Adrenal gland (tissue), 9 donors: ENCODE measurements at regions not wholly inside any gene's neighbourhood (a gene's known extent, or its start where the extent isn't known, plus 50 kb on each side); places are given as distances from the start of the nearest gene placed in this dataset.
A peak's percentile ranks its signal among the peaks of the same experiment; 100 is the strongest.
"Not testable (repeated sequence)": the region's sequence is repeated elsewhere in the genome, so short reads cannot be mapped to it uniquely, and the experiment has no call there.

Source experiments
- DNase-seq, 7 donors: peaks; one replicate each; pipeline ENCODE4 v3.0.0-alpha.2; 2019 to 2020
- H3K27ac ChIP-seq, 5 donors: fragments of 200-600 bp; sonication (generic) in 4 of 5; 1 replicate in 3 of 5; 2 replicates in 2 of 5; pipeline versions ENCODE4 v1.5.1 to v1.8.0; 2016 to 2020; ENCODE audit warnings: mild to moderate bottlenecking in 1 of 5
- H3K27me3 ChIP-seq: fragments of 200-600 bp; 2 replicates; pipeline ENCODE4 v1.8.0; 2021
- H3K36me3 ChIP-seq, 2 donors: fragments of 200-600 bp; replicated peaks in 1 of 2; 1 replicate in 1 of 2; 2 replicates in 1 of 2; pipeline versions ENCODE4 v1.5.1 to v1.8.0; 2018 to 2022
- H3K4me1 ChIP-seq, 2 donors: fragments of 200-600 bp; replicated peaks in 1 of 2; 1 replicate in 1 of 2; 2 replicates in 1 of 2; pipeline versions ENCODE4 v1.5.1 to v1.8.0; 2018 to 2021
- H3K4me3 ChIP-seq, 4 donors: fragments of 200-600 bp; sonication (generic) in 3 of 4; one replicate each; pipeline ENCODE4 v1.5.1; 2016 to 2018
- H3K9me3 ChIP-seq, 3 donors: fragments of 200-600 bp; sonication (generic) in 1 of 3; replicated peaks in 1 of 3; 1 replicate in 2 of 3; 2 replicates in 1 of 3; pipeline versions ENCODE4 v1.5.1 to v1.8.0; 2016 to 2021
- CTCF ChIP-seq, 6 experiments: fragments of 450-650 bp in 4 of 6; fragments of 200-600 bp in 2 of 6; sonication (generic) in 1 of 6; IDR thresholded peaks; 1 replicate in 5 of 6; 2 replicates in 1 of 6; pipeline versions ENCODE4 v1.5.1 to v1.8.0; 2016 to 2021; ENCODE audit warnings: antibody characterized with exemption in 6 of 6, mild to moderate bottlenecking in 2 of 6, moderate library complexity in 1 of 6
- POLR2A ChIP-seq, 2 donors: fragments of 450-650 bp; IDR thresholded peaks; one replicate each; pipeline ENCODE4 v1.6.1; 2017; ENCODE audit warnings: antibody characterized with exemption in 2 of 2, mild to moderate bottlenecking in 2 of 2, moderate library complexity in 1 of 2
- WGBS, 4 donors: extraction: QIAGEN DNeasy Blood & Tissue Kit in 2 of 4; methylation state at CpG; one replicate each; pipeline versions ENCODE4 v1.1.5 to v1.1.7; 2013 to 2017; 5-methylcytosine and 5-hydroxymethylcytosine counted together
- intact Hi-C, 2 donors: fragments of 100-400 bp; cut with DNase I; formaldehyde crosslinking; loops; one replicate each; pipeline versions ENCODE4 v1.14.1 to v1.15.0; 2022 to 2023
- donor health status: healthy with polysubstance abuse.
- donor health status: Bipolar disorder and iron deficiency.
- donor health status: DM: yes; HTN: yes; CAD: no.
- donor health status: DM: no; HTN: no; CAD: no.
- donor health status: DM: no; HTN: no; CAD: no.

GRCh38 chr14:71165121-71166031 is 258.1 kb downstream of the PCNX1 start:
- peak overlapping the region; percentile 15 to 90 (median 83) for H3K27ac ChIP-seq
- no peaks in the 10 kb centered on the region for H3K36me3 ChIP-seq
- DNase-seq = peak; percentile 78 to 96 (median 90)
- H3K27me3 ChIP-seq = no peaks in the 10 kb centered on the region
- H3K4me1 ChIP-seq = peaks cover 23 to 27% of the 10 kb centered on the region in 2 donors
- 20 to 28% (median 24%) methylated on average over 14 to 15 of the region's 15 CpGs for WGBS, 4 donors
- intact Hi-C loops = no loop called here
- H3K9me3 ChIP-seq = no peaks in the 10 kb centered on the region
- TF ChIP-seq POLR2A (IDR thresholded peaks at IDR 0.05) (peak; percentile 30 to 84), CTCF (IDR thresholded peaks at IDR 0.05) (peak in 4 of 6 experiments; percentile 23 to 53 (median 41))
- no peak overlapping the region for H3K4me3 ChIP-seq

DNA sequence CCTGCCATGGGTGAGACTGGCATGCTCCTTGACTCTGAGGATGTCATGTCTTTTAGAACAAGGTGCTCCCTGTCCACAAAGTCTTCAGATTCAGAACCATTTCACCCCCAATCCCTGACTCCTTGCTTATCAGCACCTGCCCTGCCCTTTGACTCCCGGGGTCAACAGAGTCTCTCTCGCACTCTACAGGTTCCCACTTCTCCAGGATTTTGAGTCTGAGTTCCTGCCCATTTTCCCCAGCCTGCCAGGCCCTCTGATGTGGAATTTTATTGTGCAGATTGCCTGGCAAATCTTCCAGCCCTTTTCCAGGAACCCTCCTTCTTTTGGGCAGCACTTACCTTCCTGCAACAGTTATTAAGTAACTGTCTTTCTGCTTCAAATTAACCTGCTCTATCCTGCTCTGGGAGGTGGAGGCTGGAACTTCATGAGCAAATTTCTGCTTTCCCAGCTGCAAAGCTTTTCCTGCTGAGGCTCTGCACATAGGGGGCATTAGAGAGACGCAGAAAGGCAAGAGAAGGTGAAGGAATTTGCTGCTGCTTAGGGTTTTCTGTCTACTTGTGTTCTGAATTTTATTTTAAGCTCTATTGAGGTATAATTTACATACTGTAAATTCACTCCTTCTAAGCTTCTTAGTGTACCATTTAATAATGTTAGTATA is 259.1 kb downstream of the PCNX1 start:
- Histone ChIP-seq H3K4me3 (no peak overlapping the region), H3K27me3 (no peaks in the 10 kb centered on the region), H3K4me1 (peaks cover 23 to 27% of the 10 kb centered on the region in 2 donors), H3K9me3 (no peaks in the 10 kb centered on the region), H3K36me3 (no peaks in the 10 kb centered on the region), H3K27ac (peak overlapping the region; percentile 15 to 90 (median 83))
- TF ChIP-seq CTCF (IDR thresholded peaks at IDR 0.05) (peak; percentile 42 to 82 (median 62)), POLR2A (IDR thresholded peaks at IDR 0.05) (no peak)
- DNase-seq = peak in 6 of 7 donors; percentile 48 to 81 (median 66)
- intact Hi-C loops = no loop called here
- 66 to 70% (median 67%) methylated on average over 3 of the region's 3 CpGs for WGBS, 4 donors

GRCh38 chr14:71167325-71167950 is 260.2 kb downstream of the PCNX1 start:
- H3K27ac ChIP-seq, DNase-seq, H3K27me3 ChIP-seq, H3K9me3 ChIP-seq, H3K4me3 ChIP-seq, H3K36me3 ChIP-seq, intact Hi-C loops: not testable (repeated sequence)
- H3K4me1 ChIP-seq = peaks cover 23 to 27% of the 10 kb centered on the region in 2 donors
- 96 to 99% (median 97%) methylated on average over 11 to 48 of the region's 48 CpGs for WGBS, 4 donors

GRCh38 chr14:71168161-71168560 is 260.9 kb downstream of the PCNX1 start:
- H3K27ac ChIP-seq, intact Hi-C loops, H3K27me3 ChIP-seq, H3K36me3 ChIP-seq, H3K9me3 ChIP-seq, DNase-seq, H3K4me3 ChIP-seq: not testable (repeated sequence)
- peaks cover 23 to 27% of the 10 kb centered on the region in 2 donors for H3K4me1 ChIP-seq
- WGBS, 4 donors = 73 to 88% (median 85%) methylated on average over 12 to 14 of the region's 14 CpGs
